ENCODE measurements at regions not wholly inside any gene's neighbourhood (a gene's known extent, or its start where the extent isn't known, plus 50 kb on each side); places are given as distances from the start of the nearest gene placed in this dataset.

DNA sequence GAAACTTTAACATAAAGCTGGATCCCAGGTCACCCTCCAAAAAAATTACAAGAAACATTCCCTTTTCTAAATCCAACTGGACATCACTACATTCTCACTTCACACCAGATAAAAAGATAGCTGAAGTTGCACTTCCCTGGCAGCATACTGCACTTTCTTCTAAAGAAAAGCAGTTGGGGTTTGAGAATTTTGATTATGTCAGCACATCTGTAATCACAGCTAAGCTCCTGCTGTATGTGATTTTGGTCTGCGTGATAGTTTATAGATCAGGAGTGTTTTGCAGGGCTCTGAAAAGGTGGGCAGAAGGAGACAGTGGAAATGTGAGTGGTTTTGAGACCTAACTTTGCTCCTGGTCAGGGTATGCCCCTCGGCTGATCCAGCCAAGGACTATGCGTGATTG is 199.1 kb upstream of the AKR1E2 start:
- DNase-seq (ENCODE audit: low spot score), result no peak
- TF ChIP-seq, protein P1, sequence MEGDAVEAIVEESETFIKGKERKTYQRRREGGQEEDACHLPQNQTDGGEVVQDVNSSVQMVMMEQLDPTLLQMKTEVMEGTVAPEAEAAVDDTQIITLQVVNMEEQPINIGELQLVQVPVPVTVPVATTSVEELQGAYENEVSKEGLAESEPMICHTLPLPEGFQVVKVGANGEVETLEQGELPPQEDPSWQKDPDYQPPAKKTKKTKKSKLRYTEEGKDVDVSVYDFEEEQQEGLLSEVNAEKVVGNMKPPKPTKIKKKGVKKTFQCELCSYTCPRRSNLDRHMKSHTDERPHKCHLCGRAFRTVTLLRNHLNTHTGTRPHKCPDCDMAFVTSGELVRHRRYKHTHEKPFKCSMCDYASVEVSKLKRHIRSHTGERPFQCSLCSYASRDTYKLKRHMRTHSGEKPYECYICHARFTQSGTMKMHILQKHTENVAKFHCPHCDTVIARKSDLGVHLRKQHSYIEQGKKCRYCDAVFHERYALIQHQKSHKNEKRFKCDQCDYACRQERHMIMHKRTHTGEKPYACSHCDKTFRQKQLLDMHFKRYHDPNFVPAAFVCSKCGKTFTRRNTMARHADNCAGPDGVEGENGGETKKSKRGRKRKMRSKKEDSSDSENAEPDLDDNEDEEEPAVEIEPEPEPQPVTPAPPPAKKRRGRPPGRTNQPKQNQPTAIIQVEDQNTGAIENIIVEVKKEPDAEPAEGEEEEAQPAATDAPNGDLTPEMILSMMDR (IDR thresholded peaks at IDR 0.05; ENCODE audit: extremely low read depth, missing control alignments), result no peak

DNA sequence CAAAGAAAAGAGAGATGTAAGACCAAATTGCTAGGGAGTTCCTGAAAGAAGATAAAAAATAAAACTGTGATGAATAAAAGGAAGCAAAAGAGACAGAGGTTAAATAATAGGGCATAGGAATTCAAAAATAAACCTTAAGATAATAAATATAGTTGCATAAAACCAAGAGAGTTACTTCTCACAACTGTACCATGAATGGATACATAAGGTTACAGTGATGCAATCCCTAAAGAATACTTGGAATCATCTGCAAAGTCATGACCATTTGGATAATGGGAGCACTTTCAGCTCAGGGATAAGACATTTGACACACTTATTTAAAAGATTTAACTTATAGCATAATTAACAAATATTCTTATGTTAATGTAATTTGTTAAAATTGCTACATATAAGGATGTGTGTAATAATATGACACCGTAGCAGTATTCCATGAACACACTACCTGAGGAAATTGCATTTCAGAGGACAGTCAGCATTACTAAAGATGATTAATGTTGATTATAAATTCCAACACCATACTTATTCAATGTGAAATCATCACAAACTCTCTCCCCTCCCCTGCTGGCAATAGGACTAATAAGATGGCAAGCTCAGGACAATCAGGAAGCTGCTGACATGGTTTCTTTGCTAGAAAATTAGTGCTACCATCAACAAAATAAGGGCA is 202.1 kb upstream of the AKR1E2 start:
- no peak for DNase-seq (ENCODE audit: low spot score)
- TF ChIP-seq, protein P1 (IDR thresholded peaks at IDR 0.05; ENCODE audit: extremely low read depth, missing control alignments), result no peak

DNA sequence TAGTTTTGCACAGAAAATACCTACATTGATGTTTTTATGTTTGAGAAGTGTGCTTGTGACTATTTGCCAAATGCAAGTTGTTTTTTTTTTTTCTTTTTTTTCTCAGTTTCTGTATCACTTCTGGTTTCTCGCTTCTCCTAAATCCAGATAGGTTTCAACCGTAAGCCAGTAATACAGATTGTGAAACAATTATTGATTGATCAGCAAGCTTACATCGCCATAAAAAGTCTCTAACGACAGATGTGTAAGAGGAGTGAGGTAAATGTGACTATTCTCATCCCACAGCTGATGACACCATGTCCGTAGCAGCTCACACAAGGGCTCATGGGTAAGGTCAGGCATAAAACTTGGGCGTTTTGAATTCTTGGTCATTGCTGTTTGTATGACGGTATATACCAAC is 202.8 kb upstream of the AKR1E2 start:
- DNase-seq (ENCODE audit: low spot score), result peak; percentile 3
- TF ChIP-seq, protein P1 (IDR thresholded peaks at IDR 0.05; ENCODE audit: extremely low read depth, missing control alignments), result no peak

DNA sequence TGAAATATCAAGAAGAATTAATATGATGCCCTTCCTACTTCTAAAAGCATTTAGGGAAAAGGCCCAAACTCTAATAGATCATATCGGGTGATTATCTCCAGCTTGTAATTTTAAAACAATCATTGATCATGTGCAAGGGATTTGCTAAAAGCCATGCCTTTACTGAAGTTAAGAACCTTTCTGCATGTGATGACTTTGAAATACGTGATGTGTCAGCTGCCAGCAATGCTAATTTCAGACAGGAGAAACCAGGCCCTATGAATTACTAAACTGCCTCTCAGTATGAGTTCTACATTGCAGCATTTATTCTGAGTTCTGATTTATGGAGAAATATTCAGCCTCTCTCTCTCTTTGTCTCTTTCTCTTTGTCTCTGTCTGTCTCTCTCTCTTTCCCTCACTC is 203.6 kb upstream of the AKR1E2 start:
- no peak for DNase-seq (ENCODE audit: low spot score)
- TF ChIP-seq, protein P1 (IDR thresholded peaks at IDR 0.05; ENCODE audit: extremely low read depth, missing control alignments), result no peak

DNA sequence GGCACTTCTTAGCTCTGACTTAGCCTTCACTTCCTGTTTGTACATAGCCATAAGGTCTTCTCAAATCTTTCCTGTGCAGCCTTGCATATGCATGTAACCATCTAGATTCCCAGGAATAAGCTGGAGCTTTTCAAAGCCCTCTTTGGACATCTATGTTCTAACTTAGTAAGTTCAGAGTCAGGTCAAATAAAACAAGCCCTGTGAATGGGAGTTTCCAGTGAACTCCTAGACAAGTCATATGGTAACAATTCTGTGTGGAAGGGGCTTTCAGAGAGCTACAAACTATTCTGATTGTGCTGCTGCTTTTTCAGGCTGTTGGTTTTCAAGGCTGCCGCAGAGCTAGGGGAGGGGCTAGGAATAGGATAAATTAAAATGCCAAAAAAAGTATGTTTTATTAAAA is 208.4 kb upstream of the AKR1E2 start:
- TF ChIP-seq, protein P1 (IDR thresholded peaks at IDR 0.05; ENCODE audit: extremely low read depth, missing control alignments), result no peak
- DNase-seq (ENCODE audit: low spot score), result no peak

DNA sequence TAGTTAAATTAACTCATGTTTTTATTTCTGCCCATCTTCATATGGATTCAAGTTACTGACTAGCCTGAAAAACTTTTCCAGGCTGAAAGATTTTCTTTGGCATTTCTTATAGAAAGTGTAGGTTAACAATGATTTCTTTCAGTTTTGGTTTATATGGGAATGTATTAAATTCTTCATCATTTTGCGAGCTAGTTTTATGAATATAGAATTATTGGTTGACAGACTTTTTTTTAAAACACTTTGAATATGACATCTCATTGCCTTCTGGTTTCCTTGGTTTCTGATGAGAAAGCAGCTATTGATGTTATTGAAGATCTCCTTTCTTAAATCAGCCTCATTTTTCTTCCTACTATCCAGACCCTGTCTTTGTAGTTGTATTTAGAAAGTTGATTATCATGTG is 211.0 kb upstream of the AKR1E2 start:
- DNase-seq (ENCODE audit: low spot score), result no peak
- TF ChIP-seq, protein P1 (IDR thresholded peaks at IDR 0.05; ENCODE audit: extremely low read depth, missing control alignments), result no peak

DNA sequence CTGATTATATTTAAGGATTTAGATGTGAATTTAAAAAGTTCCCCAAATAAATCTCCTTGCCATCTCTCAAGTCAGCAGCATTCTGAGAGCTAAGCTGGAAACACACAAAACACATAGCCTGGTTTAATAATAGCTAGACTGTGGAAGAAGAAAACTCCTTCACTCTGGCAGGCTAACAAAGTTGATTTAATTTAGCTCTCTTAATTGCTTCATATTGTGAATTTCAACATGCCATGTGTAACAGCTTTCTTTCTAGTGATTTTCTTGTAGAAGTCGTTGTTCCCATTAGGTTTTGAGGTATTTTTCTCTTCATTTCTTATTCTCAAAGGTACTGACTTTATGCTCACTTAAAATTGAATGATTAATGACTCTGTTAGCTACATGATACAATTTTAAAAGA is 216.8 kb upstream of the AKR1E2 start:
- no peak for DNase-seq (ENCODE audit: low spot score)
- TF ChIP-seq, protein P1 (IDR thresholded peaks at IDR 0.05; ENCODE audit: extremely low read depth, missing control alignments), result no peak

Data from GM20000 (cell line).